ENCODE measurements at regions not wholly inside any gene's neighbourhood (a gene's known extent, or its start where the extent isn't known, plus 50 kb on each side); places are given as distances from the start of the nearest gene placed in this dataset.
A peak's percentile ranks its signal among the peaks of the same experiment; 100 is the strongest.
"Not testable (repeated sequence)": the region's sequence is repeated elsewhere in the genome, so short reads cannot be mapped to it uniquely, and the experiment has no call there.

- no peak for DNase-seq (ENCODE audit: low read depth)
Observed at GRCh38 chr6:91961671-91962070, 1374.8 kb upstream of the MAP3K7 start.

DNA sequence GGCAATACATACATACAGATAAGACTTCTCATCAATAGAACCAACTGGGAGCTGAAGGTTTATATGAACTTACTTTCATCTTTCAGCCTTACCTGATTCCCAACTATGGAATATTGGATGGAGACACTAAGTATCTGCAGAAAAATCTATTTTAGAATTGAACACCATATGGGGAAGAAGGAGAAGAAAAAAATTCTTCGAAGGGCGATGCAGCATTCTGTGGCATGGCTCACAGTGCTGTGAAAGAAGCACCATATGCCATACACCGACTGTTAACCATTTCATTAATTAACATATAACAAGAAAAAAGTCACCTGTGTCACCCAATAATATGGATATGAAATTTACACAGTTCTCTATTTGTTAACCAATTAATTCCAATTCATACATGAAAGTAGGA, 1374.4 kb upstream of the MAP3K7 start:
- no peak for DNase-seq (ENCODE audit: low read depth)

- peak; percentile 8 for DNase-seq (ENCODE audit: low read depth)
Observed at GRCh38 chr6:91941838-91942237, 1355.0 kb upstream of the MAP3K7 start.

DNA sequence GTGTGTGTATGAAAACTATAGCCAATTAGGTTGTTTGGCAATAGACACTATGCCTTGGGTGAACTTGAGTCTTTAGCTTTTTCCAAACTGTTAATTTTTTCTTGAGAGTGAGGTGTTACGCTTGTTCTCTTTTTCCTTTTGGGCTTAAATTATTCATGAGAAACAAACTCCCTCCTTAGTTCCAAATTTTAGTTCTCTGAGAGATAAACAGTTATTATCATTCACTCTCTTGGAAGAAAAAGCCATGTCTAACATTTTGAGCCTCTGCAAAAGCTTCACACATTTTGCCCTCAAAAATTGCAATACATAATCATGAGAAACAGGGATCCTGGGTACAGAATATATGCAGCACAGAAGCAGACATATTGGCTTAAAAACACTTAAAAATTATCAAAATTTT, 1353.9 kb upstream of the MAP3K7 start:
- DNase-seq (ENCODE audit: low read depth): no peak

DNA sequence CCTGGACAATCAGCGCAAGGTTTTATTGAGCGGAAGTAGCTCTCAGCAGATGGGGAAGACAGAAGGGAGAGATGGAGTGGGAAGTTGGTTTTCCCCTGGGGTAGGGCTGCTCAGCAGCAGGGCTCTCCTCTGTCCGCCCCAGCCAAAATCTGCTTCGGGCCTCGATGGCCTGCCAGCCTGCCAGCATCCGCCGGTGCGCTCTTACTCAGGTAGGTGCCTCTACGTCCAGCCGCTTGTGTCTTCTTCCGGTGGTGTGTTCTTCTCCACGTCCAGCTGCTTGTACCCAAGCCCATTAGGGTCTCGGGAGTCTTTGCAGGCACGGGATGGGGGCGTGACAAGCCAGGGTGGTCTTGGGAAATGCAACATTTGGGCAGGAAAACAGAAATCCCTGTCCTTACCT, 1340.0 kb upstream of the MAP3K7 start:
- no peak for DNase-seq (ENCODE audit: low read depth)

DNA sequence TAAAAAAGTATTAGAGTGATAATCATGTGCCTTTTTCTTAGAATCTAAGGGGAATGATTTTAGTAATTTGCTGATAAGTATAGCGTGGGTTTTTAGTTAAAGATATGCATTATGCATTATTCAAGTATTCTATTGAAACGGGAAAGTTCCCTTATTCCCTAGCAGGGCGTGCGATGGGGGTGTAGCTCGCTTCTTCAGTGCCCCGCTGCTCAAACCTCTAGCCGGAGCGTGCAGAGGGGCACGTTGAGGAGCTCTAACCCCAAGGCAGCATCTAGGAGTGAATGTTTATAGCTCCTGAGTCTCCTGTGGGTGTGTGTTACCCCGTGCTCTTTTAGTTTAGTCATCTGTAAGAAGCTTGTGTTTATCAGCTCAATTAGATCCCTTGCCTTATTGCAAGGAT, 1339.5 kb upstream of the MAP3K7 start:
- no peak for DNase-seq (ENCODE audit: low read depth)

DNA sequence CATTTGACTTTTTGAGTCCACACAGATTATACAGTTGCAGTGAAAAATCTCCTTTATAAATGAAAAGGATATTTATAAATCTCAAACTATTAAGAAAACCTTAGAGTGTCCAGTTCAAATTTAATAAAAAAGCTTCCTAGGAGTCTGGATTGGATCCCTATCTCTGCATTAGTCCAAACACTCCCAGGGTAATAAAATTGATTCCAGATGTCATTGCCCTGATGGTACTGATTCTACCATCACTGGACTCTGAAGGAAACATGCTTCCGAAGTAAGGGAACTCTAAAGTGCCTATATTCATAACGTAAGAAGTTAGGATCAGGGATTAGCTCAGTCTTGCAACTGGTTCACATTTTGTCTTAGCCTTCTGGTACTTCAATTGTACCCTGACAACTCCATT, 1325.1 kb upstream of the MAP3K7 start:
- DNase-seq (ENCODE audit: low read depth): no peak

DNA sequence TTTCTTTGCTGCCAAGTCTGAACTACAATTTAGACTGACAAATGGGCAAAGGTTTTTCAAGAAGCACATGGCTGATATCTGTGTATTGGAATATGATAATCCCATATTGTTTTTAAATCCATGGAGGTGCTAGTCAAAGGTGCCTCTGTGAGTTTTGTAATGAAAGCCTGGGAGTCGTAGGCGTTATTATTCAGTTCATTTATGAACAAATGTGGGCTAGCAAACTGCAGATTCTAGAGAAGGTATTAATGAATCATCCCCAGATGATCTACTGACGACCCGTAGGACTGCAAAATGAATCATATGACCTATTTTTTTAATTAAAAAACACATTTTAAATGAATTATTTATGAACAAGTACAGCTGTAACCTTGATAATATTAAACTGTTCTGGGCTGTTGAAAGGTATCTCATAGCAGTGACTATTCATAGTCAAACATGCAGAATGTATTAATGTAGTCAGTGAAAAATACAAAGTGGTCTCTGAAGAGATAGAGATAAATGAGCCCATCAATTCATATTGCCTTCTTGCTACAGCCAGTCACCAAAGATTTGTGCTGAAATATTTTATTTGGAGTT, 1317.8 kb upstream of the MAP3K7 start:
- DNase-seq (ENCODE audit: low read depth): no peak

- DNase-seq (ENCODE audit: low read depth): peak; percentile 3
Observed at GRCh38 chr6:91895599-91896285, 1308.9 kb upstream of the MAP3K7 start.

DNA sequence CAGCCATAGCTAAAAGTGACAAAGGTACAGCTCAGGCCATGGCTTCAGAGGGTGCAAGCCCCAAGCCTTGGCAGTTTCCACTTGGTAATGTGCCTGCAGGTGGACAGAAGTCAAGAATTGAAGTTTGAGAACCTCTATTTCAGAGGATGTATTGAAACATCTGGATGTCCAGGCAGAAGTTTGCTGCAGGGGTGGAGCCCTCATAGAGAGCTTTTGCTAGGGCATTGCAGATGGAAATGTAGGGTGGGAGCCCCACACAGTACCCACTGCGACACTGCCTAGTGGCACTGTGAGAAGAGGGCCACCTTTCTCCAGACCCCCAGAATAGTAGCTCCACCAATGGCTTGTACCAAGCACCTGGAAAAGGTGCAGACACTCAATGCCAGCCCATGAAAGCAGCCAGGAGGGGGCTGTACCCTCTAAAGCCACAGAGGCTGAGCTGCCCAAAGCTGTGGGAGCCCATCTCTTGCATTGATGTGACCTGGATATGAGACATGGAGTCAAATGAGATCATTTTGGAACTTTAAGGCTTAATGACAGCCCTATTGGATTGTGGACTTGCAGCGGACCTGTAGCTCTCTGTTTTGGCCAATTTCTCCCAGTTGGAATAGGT, 1299.4 kb upstream of the MAP3K7 start:
- DNase-seq (ENCODE audit: low read depth): no peak

- not testable (repeated sequence) for DNase-seq (ENCODE audit: low read depth)
Observed at GRCh38 chr6:91881791-91882190, 1294.9 kb upstream of the MAP3K7 start.

- no peak for DNase-seq (ENCODE audit: low read depth)
Observed at GRCh38 chr6:91879386-91879995, 1292.6 kb upstream of the MAP3K7 start.

DNA sequence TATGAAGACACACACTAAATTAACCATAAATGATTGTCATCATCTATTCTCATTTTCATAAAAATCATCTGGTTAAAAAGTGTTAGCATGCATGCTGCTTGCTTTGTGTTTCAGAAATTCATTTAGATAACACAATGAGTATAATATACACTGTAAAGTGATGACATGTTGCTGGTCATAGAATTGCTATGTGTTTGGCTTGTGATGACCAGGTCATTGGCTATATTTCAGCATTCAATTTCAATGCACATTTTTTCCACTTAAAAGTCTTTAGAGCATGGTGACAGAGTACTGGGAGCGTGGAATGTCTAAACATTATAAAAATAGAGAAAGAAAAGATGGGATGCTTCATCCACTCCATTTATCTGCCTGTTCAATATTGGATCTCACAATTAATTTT, 1291.1 kb upstream of the MAP3K7 start:
- no peak for DNase-seq (ENCODE audit: low read depth)

DNA sequence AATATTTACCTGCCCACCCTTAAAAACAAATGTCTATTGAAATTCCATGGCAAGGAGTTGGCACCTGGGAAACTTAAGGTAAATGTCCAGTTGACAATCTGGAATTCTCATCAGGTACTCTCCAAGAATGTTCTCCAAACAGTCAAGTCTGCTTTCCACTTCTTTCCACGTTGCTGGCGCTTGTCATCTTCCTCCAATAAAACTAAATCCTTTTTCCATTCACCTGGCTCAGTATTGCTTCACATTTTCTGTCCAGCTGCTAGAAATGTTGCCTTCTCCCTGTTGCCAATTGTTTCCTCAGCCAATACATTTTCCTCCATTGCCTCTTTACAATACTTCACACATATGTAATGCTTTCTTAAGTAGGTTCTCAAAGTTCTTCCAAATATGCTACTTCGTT, 1288.1 kb upstream of the MAP3K7 start:
- no peak for DNase-seq (ENCODE audit: low read depth)

- no peak for DNase-seq (ENCODE audit: low read depth)
Observed at GRCh38 chr6:91868539-91869202, 1281.8 kb upstream of the MAP3K7 start.

- peak; percentile 29 for DNase-seq (ENCODE audit: low read depth)
Observed at GRCh38 chr6:91865889-91866288, 1279.0 kb upstream of the MAP3K7 start.

GRCh38 chr6:91864911-91865310, 1278.0 kb upstream of the MAP3K7 start:
- no peak for DNase-seq (ENCODE audit: low read depth)

- peak; percentile 50 for DNase-seq (ENCODE audit: low read depth)
Observed at GRCh38 chr6:91860541-91861335, 1273.9 kb upstream of the MAP3K7 start.

DNA sequence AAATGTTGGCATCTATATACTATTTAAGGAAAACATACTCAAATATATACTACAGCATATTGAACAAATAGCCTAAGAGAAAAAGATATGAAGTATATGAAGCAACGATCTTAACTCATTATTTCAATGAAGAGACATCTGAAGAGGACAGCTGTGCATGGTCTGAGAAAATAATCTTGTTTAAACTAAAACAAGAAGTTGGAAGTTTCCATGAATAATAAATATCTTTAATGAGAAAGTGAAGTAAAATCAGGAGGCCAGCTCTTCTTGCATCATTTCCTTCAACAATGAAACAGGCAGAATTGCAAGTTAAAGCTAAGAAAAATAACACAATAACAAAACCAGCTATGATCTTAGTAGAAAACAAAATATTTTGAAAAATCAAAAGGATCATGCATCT, 1265.4 kb upstream of the MAP3K7 start:
- no peak for DNase-seq (ENCODE audit: low read depth)

GRCh38 chr6:91834813-91835212, 1247.9 kb upstream of the MAP3K7 start:
- DNase-seq (ENCODE audit: low read depth): no peak

DNA sequence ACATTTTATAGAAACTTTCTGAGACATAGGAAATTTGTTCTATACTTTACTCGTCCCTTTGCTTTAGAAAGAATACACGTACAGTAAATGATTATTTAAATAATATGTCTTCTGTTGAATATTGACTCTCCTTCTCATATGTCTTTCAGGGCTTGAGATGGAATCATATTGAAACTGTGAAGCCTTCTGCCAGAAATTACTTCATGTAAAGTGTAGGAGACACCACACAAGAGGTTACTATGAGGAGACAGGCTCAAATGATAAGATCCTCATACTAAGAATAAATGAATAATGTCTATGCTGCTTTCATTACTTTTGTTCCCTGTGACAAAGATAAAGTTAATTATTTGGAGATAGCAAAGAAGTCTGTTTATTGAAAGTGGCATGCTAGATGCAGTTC, 1240.3 kb upstream of the MAP3K7 start:
- DNase-seq (ENCODE audit: low read depth): no peak

Measured in HT1080 (cell line).